Ramos (cell line): ENCODE measurements at regions not wholly inside any gene's neighbourhood (a gene's known extent, or its start where the extent isn't known, plus 50 kb on each side); places are given as distances from the start of the nearest gene placed in this dataset.
"Not testable (repeated sequence)": the region's sequence is repeated elsewhere in the genome, so short reads cannot be mapped to it uniquely, and the experiment has no call there.

ENCODE experiments used
- in situ Hi-C: fragments of 300-500 bp; cut with MboI; formaldehyde crosslinking; loops from one replicate; pipeline ENCODE4 v1.14.3; 2022; ENCODE audit warnings: low sequenced_read_pairs; ENCODE audit not compliant: unreplicated experiment

DNA sequence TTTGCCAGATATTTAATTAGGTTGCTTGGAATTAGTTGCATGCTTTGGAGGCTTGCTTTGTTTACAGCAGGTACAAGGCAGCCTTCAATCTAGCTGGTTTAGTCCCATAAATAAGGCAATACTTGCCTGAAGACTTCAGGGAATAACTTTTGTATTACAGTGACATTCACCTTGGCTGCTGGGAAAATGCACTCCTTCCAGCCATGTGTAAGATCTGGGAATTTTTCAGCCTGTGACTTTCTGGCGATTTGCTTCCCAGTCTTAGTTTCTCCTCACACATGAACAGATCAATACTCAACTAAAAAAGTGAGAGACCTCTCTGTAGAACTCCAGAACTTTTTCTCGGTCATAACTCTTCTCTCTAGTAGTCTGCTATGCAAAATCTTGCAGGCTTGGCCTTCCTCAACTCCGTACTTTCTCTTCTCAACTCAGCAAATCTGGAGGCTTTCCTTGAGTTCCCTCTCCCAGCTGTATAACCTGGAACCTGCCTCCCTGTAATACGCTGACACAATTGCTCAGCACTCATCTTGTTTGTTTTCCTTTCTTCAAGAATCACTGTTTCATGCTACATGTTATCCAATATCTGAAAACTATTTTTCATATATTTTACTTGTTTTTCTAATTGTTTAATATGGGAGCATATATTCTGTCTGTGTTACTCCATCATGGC is 173.0 kb downstream of the MSX2 start:
- in situ Hi-C loops, result no loop called here

DNA sequence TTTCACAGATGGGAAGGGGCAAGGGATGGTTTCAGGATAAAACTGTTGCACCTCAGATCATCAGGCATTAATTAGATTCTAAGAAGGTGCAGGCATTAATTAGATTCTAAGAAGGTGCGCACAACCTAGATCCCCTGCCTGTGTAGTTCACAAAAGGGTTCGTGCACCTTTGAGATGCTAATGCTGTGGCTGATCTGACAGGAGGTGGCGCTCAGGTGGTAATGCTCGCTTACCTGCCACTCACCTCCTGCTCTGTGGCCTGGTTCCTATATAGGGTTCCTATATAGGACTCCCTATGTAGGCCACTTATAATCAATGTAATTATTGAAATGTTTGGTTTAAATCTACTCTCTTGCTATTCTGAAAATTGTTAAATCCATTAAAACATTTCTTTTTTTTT is 171.0 kb downstream of the MSX2 start:
- in situ Hi-C loops, result no loop called here

DNA sequence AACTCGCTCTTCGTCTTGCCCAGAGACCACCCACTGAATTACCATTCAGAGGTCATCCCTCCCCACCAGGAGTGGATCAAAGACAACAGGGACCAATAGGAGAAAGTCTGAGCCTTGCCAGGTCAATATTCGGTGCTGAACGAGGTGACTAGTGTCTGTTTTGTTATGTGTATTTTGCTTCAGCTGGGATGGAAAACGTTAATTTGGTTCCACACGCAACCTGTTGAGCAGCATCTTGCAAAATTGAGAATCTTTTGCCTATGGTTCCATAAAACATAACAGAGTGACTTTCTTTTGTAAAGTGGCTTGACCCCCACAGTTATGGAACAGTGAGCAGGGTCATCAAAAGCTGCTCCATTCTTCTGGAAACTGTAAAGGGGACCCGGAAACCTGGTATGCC is 168.4 kb downstream of the MSX2 start:
- in situ Hi-C loops, result no loop called here

DNA sequence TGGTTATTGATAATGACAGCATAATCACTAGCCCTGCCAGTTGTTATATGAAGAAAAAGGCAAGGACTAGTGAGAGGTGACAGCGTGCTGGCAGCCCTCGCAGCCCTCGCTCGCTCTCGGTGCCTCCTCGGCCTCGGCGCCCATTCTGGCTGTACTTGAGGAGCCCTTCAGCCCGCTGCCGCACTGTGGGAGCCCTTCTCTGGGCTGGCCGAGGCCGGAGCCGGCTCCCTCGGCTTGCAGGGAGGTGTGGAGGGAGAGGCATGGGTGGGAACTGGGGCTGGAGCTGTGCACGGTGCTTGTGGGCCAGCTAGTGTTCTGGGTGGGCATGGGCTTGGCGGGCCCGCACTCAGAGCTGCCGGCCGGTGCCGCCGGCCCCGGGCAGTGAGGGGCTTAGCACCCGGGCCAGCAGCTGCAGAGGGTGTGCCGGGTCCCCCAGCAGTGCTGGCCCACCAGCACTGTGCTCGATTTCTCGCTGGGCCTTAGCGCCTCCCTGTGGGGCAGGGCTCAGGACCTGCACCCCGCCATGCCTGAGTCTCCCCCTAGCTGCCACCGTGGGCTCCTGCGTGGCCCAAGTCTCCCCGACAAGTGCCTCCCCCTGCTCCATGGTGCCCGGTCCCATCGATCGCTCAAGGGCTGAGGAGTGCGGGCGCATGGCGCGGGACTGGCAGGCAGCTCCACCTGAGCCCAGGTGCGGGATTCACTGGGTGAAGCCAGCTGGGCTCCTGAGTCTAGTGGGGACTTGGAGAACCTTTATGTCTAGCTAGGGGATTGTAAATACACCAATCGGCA is 156.2 kb downstream of the MSX2 start:
- in situ Hi-C loops, result not testable (repeated sequence)

DNA sequence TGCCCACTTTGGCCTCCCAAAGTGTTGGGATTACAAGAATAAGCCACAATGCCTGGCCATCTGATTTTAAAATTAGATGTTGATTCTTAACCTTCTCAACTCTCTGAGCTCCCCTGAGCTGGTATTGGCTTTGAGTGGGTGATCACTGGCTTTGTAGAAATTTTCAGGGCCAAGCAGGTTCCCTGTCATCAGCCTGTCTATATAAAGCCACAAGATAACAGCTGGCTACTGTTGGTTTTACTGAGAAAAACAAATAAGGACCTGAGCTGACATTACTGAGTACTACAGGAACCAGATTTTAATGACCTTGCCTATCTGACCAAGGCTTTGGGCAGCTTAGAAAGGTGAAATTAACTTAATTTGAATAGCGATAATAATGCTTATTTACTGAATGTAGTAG is 153.6 kb downstream of the MSX2 start:
- in situ Hi-C loops, result no loop called here

DNA sequence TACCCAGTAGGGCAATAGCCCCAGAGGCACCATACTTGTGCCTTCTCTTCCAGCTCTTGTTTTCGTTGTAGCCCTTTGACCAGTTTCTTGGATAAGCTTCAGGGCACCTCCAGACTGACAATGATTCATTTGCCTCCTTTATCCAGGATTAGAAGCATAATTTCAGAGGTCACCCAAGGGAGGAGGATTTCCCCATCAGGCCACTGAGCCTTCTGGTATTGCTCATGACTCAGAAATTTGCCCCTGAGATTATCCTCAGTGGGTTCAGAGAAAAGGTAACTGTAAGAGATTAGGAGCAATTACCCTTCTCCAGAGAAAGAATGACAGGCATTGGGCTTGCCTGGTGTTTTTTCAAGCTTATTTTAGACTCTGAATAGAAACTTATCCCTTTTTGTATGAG is 147.9 kb downstream of the MSX2 start:
- in situ Hi-C loops, result no loop called here

DNA sequence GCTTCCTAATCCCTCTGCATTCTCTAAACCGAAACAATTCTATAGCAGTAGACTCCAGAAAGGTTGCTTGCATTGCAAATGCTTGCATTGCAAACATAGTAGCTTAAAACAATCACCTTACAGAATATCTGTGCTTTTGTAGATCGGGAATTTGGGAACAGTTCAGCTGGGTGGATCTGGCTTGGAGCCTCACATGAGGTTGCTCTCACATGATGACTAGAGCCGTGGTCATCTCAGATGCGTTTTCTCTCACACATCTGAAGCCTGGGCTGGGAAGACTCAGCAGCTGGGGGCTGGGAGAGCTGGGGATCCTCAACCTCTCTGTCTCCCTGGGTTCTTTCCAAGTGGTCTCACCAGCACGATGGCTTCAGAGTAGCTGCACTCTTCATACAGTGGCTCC is 127.8 kb downstream of the MSX2 start:
- in situ Hi-C loops, result no loop called here

DNA sequence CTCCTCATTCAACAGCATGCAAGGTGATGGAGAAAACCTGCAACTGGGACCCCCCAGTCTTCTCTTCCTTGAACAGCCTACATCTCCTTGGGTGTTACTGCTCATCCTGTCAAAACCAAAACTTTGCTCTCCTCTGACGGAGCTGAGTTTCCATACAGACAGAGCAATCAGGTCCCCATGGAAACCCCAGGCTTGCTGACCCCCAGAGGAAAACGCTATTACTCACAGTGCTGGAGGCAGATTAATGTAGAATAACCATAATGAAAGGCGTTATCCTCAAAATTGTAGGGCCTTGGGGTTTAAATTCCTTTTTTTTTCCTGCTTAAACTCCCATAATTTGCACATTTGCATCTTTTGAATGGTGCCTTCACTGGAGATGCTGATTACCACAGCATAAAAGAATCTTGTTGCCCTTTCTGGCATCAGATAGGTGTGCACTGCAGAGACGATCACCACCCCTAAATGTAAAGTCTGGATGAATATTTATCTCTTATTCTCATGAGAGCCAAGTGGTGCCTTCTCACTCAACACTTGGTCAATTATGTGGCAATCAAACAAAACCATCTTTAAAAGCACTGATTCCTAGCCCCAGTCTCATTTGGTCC is 126.3 kb downstream of the MSX2 start:
- in situ Hi-C loops, result no loop called here

DNA sequence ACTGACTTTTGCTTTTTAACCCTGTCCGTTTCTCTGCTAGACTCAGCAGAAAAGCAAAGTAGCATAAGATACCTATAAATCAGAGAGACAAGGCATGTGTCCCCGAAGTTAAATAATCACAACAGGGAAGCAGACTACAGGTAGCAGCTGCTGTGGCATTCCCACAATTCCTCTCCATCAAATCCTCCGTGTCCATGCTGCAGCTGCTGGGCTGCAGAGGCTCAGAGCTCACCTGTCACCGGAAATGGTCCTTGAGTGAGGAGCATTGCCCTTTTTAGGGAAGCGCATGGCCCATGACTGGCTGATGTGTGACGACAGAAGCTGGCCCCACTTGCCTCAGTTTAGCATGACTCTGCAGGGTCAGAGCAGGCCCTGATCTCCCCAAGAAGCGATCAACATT is 125.0 kb downstream of the MSX2 start:
- in situ Hi-C loops, result no loop called here

DNA sequence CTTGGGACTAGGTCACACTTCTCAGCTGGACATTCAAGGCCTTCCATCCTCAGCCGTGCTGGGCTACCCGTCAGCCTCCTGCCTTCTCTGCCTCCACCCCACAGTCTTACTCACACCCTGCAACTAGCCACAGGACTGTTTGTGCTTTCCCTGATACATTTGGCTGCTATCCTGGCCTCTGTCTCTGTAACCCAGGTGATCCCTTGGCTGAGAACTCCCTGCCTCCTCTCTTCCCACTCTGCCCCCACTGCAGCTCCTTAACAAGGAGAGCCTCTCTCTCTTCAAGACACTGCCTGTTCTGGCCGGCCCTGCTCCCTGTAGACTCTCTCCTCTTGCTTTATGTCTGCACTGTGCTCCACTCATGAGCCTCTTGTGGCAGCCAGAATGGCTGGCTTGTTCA is 120.6 kb downstream of the MSX2 start:
- in situ Hi-C loops, result no loop called here

DNA sequence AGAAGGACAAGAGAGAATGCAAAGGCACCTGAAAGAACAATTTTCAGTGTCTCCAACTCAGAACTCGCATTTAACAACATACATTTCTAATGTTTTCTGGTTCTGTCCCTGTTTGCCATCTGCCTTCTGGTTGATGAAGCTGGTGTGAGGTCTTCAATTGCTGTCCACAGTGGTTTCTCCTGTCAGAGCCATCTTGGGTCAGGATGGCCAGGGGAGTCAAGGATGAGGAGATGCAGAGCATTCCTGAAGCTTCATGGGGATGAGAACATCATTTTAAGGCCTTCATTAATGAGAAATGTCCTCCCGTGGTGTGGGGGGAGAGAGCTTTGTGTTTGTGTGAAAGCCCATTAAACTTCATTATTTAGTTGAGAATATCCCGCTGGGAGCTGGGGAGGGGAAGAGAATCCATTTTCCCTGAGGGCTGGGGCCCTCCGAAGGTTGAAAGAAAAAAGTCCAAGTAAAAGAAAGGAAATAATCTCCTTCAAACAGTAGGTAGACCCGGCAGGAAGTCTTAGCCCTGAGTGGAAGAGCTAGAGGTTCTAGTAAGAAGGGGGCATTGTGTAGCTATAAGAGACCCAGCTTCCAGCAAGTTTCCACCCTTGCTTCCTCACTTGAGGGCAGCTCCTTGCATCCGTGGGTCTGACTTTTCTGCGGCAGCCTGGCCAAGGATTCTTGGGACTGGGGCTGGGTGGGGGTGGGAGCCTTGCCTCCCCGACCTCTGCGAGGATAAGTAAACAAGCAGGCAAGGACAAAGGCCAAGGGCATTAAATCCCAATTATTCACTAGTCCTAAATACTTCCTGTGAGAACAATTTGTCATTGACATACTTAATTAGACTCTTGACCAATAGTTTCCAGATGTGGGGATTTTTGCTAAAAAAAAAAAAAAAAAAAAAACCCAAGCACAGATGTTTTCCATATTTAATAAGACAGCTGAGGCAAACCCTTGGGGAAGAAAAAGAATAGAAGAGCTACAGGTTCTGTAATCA is 119.2 kb downstream of the MSX2 start:
- in situ Hi-C loops, result no loop called here

DNA sequence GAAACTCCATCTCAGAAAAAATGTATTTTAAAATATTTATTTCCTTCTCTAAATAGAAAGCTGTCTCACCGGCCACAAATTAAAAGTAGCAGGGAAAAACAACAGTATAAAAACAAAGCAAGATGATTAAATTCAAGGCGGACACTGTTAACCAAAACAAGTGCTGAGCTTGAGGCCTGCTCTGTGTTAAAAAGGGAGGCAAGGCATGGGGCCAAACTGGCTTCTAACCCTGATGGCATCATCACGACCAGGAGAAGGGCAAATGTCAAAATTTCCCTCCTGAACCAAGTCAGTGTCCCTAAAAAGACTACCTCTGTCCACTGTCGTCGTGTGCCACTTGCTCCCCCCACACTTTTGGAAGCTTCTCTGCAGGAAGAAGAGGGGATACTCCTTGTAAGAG is 116.1 kb downstream of the MSX2 start:
- in situ Hi-C loops, result no loop called here

DNA sequence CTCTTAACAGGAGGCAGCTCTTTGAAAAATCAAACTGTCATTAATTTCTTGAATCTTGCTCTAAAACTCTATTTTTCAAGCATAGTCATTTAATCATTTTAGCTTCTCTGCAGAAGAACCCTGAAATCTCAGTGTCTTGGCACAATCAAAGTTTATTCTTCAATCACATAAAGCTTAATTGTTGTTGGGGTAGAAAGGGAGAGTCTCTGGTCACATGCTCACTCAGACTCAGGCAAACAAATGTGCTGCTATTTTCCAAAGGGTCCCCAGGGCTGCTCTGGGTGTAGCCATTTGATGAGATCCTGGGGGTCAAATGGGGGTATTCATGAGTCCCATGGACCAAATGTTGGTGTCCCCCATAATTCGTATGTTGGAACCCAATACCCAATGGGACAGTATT is 114.8 kb downstream of the MSX2 start:
- in situ Hi-C loops, result no loop called here

DNA sequence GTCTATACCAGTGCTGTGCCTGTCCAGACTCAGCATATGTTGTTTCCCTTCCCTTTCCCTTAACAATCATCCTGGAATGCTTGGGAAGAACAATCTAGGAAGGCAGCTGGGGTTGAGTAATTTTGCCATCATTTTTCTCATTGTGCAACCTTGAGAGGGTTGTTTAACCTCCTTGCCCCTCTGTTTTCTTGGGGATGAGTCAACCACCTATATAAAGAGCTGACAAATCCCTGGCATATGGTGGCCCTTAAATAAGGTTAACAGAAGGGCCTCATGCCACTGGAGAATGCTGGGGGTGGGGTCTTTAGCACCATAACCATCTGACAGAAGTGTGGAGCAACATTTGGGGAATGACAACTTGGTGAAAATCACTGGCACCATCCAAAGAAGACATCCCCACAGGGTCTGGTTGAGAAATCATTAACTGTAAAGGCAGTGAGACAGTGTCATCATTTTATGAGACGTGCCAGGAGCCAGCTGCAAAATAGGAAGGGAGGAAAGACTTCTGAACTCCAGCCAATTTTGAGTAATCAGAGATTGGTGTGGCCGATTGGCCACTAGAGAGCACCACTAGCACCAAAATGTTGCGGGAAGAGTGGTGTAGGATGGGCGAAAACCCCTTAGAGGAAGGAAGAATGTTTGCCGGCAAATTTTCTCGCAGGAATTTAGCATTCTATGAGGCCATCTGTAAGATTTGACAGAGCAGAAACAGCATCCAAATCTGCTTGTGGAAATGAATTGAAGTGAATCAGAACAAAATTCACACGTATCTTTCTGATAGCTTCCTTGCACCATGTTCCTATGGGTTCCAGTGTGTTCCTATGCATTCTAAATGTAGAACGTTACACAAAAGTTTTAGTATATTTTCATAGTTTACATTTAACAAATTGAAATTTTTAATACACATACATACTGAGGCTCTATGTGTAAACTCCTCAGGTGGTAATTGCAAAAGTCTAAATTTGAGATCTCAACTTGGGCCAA is 113.8 kb downstream of the MSX2 start:
- in situ Hi-C loops, result no loop called here

DNA sequence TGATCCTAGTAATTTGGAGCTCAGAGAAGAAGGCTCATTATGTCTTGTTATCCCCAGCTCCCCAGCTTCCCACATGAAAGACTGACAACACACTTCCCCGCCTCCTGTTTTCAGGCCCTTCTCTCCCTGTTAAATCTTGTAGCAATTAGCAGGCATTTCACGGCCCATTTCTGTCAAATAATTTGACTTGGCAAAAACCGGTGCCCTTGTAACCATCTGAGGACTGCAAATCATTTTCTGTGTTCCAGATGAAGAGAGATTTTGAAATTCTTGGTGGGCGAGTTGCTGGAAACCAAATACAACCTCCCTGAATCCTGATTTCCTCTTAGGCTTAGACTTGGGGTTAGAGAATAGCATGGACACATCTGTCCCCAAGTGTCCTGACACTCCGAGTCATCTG is 109.7 kb downstream of the MSX2 start:
- in situ Hi-C loops, result no loop called here

DNA sequence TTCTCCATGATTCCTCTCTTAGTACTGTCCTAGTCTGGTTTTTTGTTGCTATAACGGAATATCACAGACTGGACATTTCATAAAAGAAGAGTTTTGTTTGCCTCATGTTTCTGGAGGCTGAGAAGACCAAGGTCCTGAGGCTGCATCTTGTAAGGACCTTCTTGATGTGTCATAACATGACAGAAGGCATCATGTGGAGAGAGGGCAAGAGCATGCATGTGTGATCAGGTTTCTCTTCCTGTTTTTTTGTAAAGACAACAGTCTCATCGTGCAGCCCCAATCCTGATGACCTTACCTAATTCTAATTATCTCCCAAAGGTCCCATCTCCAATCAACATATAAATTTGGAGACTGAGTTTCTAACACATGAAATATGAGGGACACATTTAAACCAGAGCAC is 108.4 kb downstream of the MSX2 start:
- in situ Hi-C loops, result no loop called here

DNA sequence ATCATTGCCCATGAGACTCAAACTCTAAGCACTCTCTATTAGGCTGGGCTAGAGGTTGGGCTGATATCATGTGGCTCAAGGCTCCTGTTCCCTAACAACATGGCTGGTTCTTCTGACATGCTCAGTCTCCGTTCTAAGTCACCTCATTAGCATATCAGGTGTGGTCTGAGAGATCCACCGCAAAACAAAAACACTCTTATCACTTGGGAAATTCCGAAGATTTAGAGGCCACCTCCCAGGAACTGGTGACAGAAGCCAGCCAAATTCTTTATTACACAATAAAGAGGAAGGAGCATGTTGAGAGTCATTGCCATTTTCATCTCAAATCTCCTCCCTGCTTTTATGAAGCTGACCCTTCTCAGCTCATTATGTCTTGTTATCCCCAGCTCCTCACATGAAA is 107.6 kb downstream of the MSX2 start:
- in situ Hi-C loops, result no loop called here

DNA sequence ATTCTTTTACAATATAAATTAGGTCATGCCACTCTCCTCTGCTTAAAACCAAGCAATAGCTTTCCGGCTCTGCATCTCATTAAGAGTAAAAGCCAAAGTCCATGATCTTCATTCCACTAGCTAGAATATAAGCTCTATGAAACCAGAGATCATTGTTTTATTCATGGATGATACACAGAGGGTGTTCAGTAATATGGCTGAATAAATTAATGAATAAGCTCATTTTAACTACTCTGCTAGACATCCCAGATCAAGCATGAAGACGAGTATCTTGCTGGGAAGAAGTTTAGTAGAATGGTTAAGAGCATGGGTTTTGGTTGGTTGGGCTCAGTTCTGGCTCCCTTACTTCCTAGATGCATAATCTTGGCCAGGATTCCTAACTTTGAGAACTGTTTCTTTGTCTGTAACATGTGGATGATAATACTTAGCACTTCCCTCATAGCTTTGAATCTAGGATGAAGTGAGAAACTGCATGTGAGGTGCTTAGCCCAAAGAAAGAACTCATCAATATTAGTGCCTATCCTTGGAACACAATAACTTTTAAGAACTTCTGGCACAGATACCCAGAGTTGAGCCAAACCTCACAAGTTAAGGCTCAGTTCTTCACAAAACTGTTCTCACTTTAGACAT is 106.8 kb downstream of the MSX2 start:
- in situ Hi-C loops, result no loop called here

DNA sequence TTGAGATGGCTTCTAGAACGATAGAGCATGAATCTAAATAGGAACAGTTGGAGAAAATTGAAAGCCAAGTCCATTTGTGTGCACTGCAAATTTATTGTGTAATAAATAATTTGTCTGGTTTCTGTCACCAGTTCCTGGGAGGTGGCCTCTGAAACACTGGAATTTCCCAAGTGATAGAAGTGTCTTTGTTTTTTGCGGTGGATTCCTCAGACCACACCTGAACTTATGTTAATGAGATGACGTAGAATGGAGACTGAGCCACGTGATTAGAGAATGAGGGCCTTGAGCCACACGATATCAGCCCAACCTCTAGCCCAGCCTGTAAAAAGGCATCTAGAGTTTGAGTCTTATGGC is 105.1 kb downstream of the MSX2 start:
- in situ Hi-C loops, result no loop called here
